ENCODE measurements at regions not wholly inside any gene's neighbourhood (a gene's known extent, or its start where the extent isn't known, plus 50 kb on each side); places are given as distances from the start of the nearest gene placed in this dataset.

DNA sequence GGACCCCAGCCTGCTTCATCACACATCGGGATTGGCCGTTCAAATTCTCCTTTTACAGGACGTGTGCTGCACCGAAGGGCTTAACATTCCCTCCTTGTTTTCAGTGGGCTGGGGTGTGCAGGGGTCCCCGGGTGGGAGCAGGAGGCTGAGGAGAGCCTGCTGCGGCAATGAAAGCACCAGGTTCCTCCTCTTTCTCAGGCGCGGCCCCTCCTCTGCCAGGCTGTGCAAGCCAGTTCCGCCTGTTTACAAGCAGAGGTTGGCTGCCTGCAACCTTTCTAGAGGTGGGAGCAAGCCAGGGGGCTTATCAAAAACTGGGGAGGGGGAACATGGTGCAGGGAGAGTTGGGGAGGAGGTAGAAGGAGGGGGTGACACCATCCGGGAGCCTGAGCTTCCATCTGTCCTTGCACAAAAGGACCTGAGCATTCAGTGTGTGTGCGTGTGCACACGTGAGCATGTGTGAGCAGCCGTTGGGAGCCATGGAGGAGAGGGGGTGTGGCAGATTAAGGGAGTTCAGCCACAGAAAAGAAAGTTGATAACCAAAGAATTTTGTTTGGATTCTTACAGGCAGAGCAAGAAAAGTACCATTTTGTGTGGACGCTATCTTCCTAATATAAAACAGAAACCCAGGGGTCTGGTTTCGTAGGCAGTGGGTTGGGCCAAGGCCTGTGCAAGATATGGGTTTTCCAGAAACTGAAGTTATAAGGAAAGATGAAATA is 108.8 kb upstream of the RFLNA start:
- no peak overlapping the region for H3K4me3 ChIP-seq (ENCODE audit: low read depth, low read length)
- no peak for TF ChIP-seq CTCF (conservative IDR thresholded peaks at IDR 0.05; ENCODE audit: low read depth, low read length)
- no peak for DNase-seq (ENCODE audit: low read depth)

GRCh38 chr12:124188084-124188483 is 106.8 kb upstream of the RFLNA start:
- no peak for DNase-seq (ENCODE audit: low read depth)
- TF ChIP-seq CTCF (conservative IDR thresholded peaks at IDR 0.05; ENCODE audit: low read depth, low read length) = no peak
- no peak overlapping the region for H3K4me3 ChIP-seq (ENCODE audit: low read depth, low read length)

GRCh38 chr12:124188561-124189405 is 106.1 kb upstream of the RFLNA start:
- DNase-seq (ENCODE audit: low read depth) = peak; percentile 54
- TF ChIP-seq CTCF (conservative IDR thresholded peaks at IDR 0.05; ENCODE audit: low read depth, low read length) = no peak
- no peak overlapping the region for H3K4me3 ChIP-seq (ENCODE audit: low read depth, low read length)

GRCh38 chr12:124190312-124191023 is 104.4 kb upstream of the RFLNA start:
- TF ChIP-seq CTCF (conservative IDR thresholded peaks at IDR 0.05; ENCODE audit: low read depth, low read length) = no peak
- H3K4me3 ChIP-seq (ENCODE audit: low read depth, low read length) = no peak overlapping the region
- DNase-seq (ENCODE audit: low read depth) = no peak

GRCh38 chr12:124191024-124191359 is 103.9 kb upstream of the RFLNA start:
- TF ChIP-seq CTCF (conservative IDR thresholded peaks at IDR 0.05; ENCODE audit: low read depth, low read length) = no peak
- DNase-seq (ENCODE audit: low read depth) = no peak
- H3K4me3 ChIP-seq (ENCODE audit: low read depth, low read length) = no peak overlapping the region

DNA sequence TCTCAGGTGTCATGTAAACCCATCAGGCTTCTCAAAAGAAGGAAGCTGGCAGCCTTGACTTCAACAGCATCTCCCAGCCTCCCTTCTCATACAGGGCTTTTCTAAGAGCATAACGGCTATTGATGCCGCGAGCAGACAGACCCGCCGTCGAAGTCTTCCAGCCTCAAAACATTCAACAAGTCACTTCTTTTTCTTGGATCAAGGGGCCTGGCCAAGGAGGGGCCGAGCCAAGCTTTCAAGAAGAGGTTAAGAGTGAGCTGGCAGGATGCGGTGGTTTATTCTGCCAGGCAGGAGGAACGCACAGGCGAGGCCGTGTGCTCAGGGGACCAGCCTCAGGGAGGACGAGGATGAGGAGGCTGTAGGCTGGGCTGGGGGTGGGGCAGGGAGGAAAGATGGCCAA is 102.9 kb upstream of the RFLNA start:
- no peak for TF ChIP-seq CTCF (conservative IDR thresholded peaks at IDR 0.05; ENCODE audit: low read depth, low read length)
- H3K4me3 ChIP-seq (ENCODE audit: low read depth, low read length) = no peak overlapping the region
- no peak for DNase-seq (ENCODE audit: low read depth)

Data from epithelial cell of proximal tubule (primary cell).